ENCODE measurements at regions not wholly inside any gene's neighbourhood (a gene's known extent, or its start where the extent isn't known, plus 50 kb on each side); places are given as distances from the start of the nearest gene placed in this dataset.

- H3K9me3 ChIP-seq (ENCODE audit: control insufficient read depth in 4 of 4, low read length in 3 of 4), result no peaks in the 10 kb centered on the region
- H3K36me3 ChIP-seq (ENCODE audit: control insufficient read depth in 4 of 4, insufficient read depth in 3 of 4, low read depth in 1 of 4, low read length in 3 of 4), result no peaks in the 10 kb centered on the region
- H3K27me3 ChIP-seq (ENCODE audit: control insufficient read depth in 4 of 4, insufficient read depth in 4 of 4, low read length in 3 of 4), result no peaks in the 10 kb centered on the region
- H3K9ac ChIP-seq (ENCODE audit: low read depth in 1 of 2, low read length in 2 of 2), result no peak overlapping the region
- no peak overlapping the region for H3K4me3 ChIP-seq (ENCODE audit: low read depth in 1 of 3, low read length in 3 of 3)
- WGBS, result 90% methylated on average over 1 of the region's 1 CpG
- no peak for TF ChIP-seq EGR1 (IDR thresholded peaks at IDR 0.05; ENCODE audit: low read depth in 2 of 2)
- TF ChIP-seq HNF4G (IDR thresholded peaks at IDR 0.05), result no peak
- TF ChIP-seq, protein P1, sequence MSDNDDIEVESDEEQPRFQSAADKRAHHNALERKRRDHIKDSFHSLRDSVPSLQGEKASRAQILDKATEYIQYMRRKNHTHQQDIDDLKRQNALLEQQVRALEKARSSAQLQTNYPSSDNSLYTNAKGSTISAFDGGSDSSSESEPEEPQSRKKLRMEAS (IDR thresholded peaks at IDR 0.05), result no peak
- no peak for TF ChIP-seq REST (IDR thresholded peaks at IDR 0.05)
- TF ChIP-seq ATF3 (IDR thresholded peaks at IDR 0.05), result no peak
- no peak for TF ChIP-seq FOXA2 (IDR thresholded peaks at IDR 0.05)
- TF ChIP-seq TAF1 (conservative IDR thresholded peaks at IDR 0.05), result no peak
- TF ChIP-seq ZBTB33 (IDR thresholded peaks at IDR 0.05), result no peak
- TF ChIP-seq GABPA (IDR thresholded peaks at IDR 0.05 in 1 of 2, conservative IDR thresholded peaks at IDR 0.05 in 1 of 2), result no peak
- TF ChIP-seq NR2F2 (IDR thresholded peaks at IDR 0.05), result no peak
- TF ChIP-seq FOXA1 (IDR thresholded peaks at IDR 0.05), result no peak
- TF ChIP-seq JUND (IDR thresholded peaks at IDR 0.05), result no peak
- TF ChIP-seq YY1 (IDR thresholded peaks at IDR 0.05), result no peak
- no peak for TF ChIP-seq RXRA (IDR thresholded peaks at IDR 0.05)
- no peak for TF ChIP-seq RAD21 (IDR thresholded peaks at IDR 0.05)
- no peak for TF ChIP-seq CTCF (IDR thresholded peaks at IDR 0.05; ENCODE audit: low read depth, low read length, missing input control)
- no peak for TF ChIP-seq SP1 (IDR thresholded peaks at IDR 0.05)
- TF ChIP-seq HNF4A (conservative IDR thresholded peaks at IDR 0.05), result no peak
- no peaks in the 10 kb centered on the region for H3K4me1 ChIP-seq (ENCODE audit: control insufficient read depth in 4 of 4, insufficient read depth in 4 of 4, low read length in 3 of 4)
- no peak for DNase-seq (ENCODE audit: low spot score)
- H3K27ac ChIP-seq (ENCODE audit: low read depth in 1 of 2, low read length in 2 of 2), result no peak overlapping the region
Observed at GRCh38 chr4:119745351-119745750, 116.7 kb upstream of the PDE5A start.
